ENCODE measurements at regions not wholly inside any gene's neighbourhood (a gene's known extent, or its start where the extent isn't known, plus 50 kb on each side); places are given as distances from the start of the nearest gene placed in this dataset.

GRCh38 chr3:61414456-61414855 is 146.9 kb upstream of the PTPRG start:
- ChIA-PET CTCF (interaction anchor here (0.6 to 2.9 kb wide), 4 partner anchors 14 to 1084 kb away, joined by 3 to 15 read pairs (median 3); no protein-coding TSS in a partner anchor), SMC1A (ENCODE audit: uncharacterized antibody, unreplicated experiment) (interaction anchor here (0.5 to 1.3 kb wide), 4 partner anchors 44 to 370 kb away, joined by 3 to 9 read pairs (median 3); no protein-coding TSS in a partner anchor)
- no TSS peak for BruUV-seq (replicated peaks)
- TF ChIP-seq WRNIP1 (IDR thresholded peaks at IDR 0.05; ENCODE audit: borderline replicate concordance, low read depth, low read length) (no peak), ATF7 (IDR thresholded peaks at IDR 0.05; ENCODE audit: low read depth) (no peak), SPI1 (IDR thresholded peaks at IDR 0.05; ENCODE audit: borderline replicate concordance, insufficient read depth, low read depth, low read length) (no peak), EZH2 (IDR thresholded peaks at IDR 0.05; ENCODE audit: borderline replicate concordance, control insufficient read depth, low read depth, low read length) (no peak), RAD21 (IDR thresholded peaks at IDR 0.05; ENCODE audit: insufficient read depth, low read depth, low read length) (no peak), RB1 (IDR thresholded peaks at IDR 0.05; ENCODE audit: borderline replicate concordance) (no peak), RAD51 (IDR thresholded peaks at IDR 0.05) (peak; percentile 23; the same call in 1 of the 2 replicates), PAX5 (IDR thresholded peaks at IDR 0.05; ENCODE audit: borderline replicate concordance, low read depth, low read length) (no peak), MTA3 (IDR thresholded peaks at IDR 0.05; ENCODE audit: borderline replicate concordance, low read length) (no peak), IKZF1 (conservative IDR thresholded peaks at IDR 0.05) (0 out of 2 replicates have a peak, but pooled peaks have one; percentile 10), ETV6 (conservative IDR thresholded peaks at IDR 0.05 in 1 of 2, IDR thresholded peaks at IDR 0.05 in 1 of 2; ENCODE audit: borderline replicate concordance in 1 of 2, low read depth in 1 of 2) (no peak), CHD1 (IDR thresholded peaks at IDR 0.05; ENCODE audit: low read depth, low read length) (no peak), PAX8 (IDR thresholded peaks at IDR 0.05) (no peak), BMI1 (IDR thresholded peaks at IDR 0.05; ENCODE audit: borderline replicate concordance) (no peak)
- TF ChIP-seq, protein P1, sequence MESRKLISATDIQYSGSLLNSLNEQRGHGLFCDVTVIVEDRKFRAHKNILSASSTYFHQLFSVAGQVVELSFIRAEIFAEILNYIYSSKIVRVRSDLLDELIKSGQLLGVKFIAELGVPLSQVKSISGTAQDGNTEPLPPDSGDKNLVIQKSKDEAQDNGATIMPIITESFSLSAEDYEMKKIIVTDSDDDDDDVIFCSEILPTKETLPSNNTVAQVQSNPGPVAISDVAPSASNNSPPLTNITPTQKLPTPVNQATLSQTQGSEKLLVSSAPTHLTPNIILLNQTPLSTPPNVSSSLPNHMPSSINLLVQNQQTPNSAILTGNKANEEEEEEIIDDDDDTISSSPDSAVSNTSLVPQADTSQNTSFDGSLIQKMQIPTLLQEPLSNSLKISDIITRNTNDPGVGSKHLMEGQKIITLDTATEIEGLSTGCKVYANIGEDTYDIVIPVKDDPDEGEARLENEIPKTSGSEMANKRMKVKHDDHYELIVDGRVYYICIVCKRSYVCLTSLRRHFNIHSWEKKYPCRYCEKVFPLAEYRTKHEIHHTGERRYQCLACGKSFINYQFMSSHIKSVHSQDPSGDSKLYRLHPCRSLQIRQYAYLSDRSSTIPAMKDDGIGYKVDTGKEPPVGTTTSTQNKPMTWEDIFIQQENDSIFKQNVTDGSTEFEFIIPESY (IDR thresholded peaks at IDR 0.05), result no peak
- TF ChIP-seq, protein P2, sequence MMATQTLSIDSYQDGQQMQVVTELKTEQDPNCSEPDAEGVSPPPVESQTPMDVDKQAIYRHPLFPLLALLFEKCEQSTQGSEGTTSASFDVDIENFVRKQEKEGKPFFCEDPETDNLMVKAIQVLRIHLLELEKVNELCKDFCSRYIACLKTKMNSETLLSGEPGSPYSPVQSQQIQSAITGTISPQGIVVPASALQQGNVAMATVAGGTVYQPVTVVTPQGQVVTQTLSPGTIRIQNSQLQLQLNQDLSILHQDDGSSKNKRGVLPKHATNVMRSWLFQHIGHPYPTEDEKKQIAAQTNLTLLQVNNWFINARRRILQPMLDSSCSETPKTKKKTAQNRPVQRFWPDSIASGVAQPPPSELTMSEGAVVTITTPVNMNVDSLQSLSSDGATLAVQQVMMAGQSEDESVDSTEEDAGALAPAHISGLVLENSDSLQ (IDR thresholded peaks at IDR 0.05), result peak; percentile 29; the same call in 1 of the 2 replicates
- TF ChIP-seq, protein P3, sequence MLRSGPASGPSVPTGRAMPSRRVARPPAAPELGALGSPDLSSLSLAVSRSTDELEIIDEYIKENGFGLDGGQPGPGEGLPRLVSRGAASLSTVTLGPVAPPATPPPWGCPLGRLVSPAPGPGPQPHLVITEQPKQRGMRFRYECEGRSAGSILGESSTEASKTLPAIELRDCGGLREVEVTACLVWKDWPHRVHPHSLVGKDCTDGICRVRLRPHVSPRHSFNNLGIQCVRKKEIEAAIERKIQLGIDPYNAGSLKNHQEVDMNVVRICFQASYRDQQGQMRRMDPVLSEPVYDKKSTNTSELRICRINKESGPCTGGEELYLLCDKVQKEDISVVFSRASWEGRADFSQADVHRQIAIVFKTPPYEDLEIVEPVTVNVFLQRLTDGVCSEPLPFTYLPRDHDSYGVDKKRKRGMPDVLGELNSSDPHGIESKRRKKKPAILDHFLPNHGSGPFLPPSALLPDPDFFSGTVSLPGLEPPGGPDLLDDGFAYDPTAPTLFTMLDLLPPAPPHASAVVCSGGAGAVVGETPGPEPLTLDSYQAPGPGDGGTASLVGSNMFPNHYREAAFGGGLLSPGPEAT (IDR thresholded peaks at IDR 0.05; ENCODE audit: low read depth), result 0 out of 2 replicates have a peak, but pooled peaks have one; percentile 26

More at GRCh38 chr3:61414456-61414855, 146.9 kb upstream of the PTPRG start:
- Histone ChIP-seq H3K4me3 (no peak overlapping the region), H3K4me2 (ENCODE audit: control insufficient read depth, insufficient read depth) (0 out of 2 replicates have a peak overlapping the region, but pooled peaks have one; percentile 9), H3K79me2 (ENCODE audit: control insufficient read depth, insufficient read depth, low read length) (no peaks in the 10 kb centered on the region), H2AFZ (ENCODE audit: control insufficient read depth, low read depth, low read length) (no peak overlapping the region; the same call in none of the 2 replicates), H3K36me3 (ENCODE audit: control insufficient read depth in 2 of 2, insufficient read depth in 2 of 2, low read length in 1 of 2) (no peaks in the 10 kb centered on the region), H3K9ac (ENCODE audit: control insufficient read depth, insufficient read depth, low read length) (no peak overlapping the region), H3K27ac (ENCODE audit: control insufficient read depth, insufficient read depth) (no peak overlapping the region), H4K20me1 (ENCODE audit: control insufficient read depth, insufficient read depth) (no peaks in the 10 kb centered on the region), H3K27me3 (replicated peaks in 1 of 2; ENCODE audit: control insufficient read depth in 2 of 2, insufficient read depth in 2 of 2, low read length in 1 of 2) (no peaks in the 10 kb centered on the region), H3K4me1 (ENCODE audit: control insufficient read depth, insufficient read depth, low read length) (peaks cover 5% of the 10 kb centered on the region; the same call in 1 of the 2 replicates), H3K9me3 (replicated peaks; ENCODE audit: control insufficient read depth, insufficient read depth, low read length) (no peaks in the 10 kb centered on the region; the same call in 1 of the 3 replicates)
- ATAC-seq (peak; percentile 92), DNase-seq (ENCODE audit: low read depth, low spot score) (no peak), FAIRE-seq (no peak)
- POLR2A ChIA-PET, result interaction anchor here (0.6 kb wide), 1 partner anchor 134 kb away, joined by 3 read pairs; no protein-coding TSS in a partner anchor
- intact Hi-C loops (cut with micrococcal nuclease; ENCODE audit: unreplicated experiment), result no loop called here
- in situ Hi-C loops (cut with MboI), result no loop called here
- 12% methylated on average over 4 of the region's 4 CpGs for WGBS (ENCODE audit: insufficient coverage, insufficient replicate concordance, low lambda C conversion rate, missing lambda C conversion rate)
- RAD21 ChIA-PET (ENCODE audit: unreplicated experiment), result interaction anchor here (1.1 to 1.7 kb wide), 4 partner anchors 9 to 146 kb away, joined by 3 to 5 read pairs (median 4); no protein-coding TSS in a partner anchor
